ENCODE measurements at regions not wholly inside any gene's neighbourhood (a gene's known extent, or its start where the extent isn't known, plus 50 kb on each side); places are given as distances from the start of the nearest gene placed in this dataset.

DNA sequence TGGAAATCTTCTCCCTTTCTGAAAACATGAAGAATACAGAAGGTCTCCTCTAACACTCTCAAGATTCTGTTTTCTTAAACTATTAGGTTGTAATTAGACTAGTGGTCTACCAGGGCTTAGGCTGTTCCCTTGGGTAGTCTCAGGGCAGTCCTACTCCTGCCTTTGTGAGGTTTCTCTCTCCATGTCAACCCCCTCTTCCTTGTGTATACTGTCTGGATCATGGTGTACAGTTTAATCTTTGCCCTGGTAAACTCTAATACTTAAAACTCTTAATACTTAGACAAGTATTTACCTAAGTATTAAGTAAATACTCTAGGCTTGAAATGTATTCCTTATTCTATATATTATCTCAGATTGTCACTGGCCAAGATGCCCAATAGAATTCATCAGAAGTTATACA is 480.3 kb upstream of the TNP1 start:
- TF ChIP-seq, protein P1, sequence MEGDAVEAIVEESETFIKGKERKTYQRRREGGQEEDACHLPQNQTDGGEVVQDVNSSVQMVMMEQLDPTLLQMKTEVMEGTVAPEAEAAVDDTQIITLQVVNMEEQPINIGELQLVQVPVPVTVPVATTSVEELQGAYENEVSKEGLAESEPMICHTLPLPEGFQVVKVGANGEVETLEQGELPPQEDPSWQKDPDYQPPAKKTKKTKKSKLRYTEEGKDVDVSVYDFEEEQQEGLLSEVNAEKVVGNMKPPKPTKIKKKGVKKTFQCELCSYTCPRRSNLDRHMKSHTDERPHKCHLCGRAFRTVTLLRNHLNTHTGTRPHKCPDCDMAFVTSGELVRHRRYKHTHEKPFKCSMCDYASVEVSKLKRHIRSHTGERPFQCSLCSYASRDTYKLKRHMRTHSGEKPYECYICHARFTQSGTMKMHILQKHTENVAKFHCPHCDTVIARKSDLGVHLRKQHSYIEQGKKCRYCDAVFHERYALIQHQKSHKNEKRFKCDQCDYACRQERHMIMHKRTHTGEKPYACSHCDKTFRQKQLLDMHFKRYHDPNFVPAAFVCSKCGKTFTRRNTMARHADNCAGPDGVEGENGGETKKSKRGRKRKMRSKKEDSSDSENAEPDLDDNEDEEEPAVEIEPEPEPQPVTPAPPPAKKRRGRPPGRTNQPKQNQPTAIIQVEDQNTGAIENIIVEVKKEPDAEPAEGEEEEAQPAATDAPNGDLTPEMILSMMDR (conservative IDR thresholded peaks at IDR 0.05; ENCODE audit: low read depth, low read length) = no peak
- TF ChIP-seq EZH2 (IDR thresholded peaks at IDR 0.05; ENCODE audit: borderline replicate concordance, low read depth, low read length, poor library complexity, severe bottlenecking) = no peak
